Fibroblast of lung (primary cell): ENCODE measurements at regions not wholly inside any gene's neighbourhood (a gene's known extent, or its start where the extent isn't known, plus 50 kb on each side); places are given as distances from the start of the nearest gene placed in this dataset.

Experiments
- DNase-seq, 2 donors: peaks; one replicate each; pipeline versions ENCODE4 v3.0.0 to v3.0.0-alpha.2; 2010; ENCODE audit warnings: low read depth in 2 of 2
- H2AFZ ChIP-seq: 2 replicates; pipeline ENCODE4 v1.5.1; 2012; ENCODE audit warnings: low read length, control low read depth, inconsistent platforms
- H3K27ac ChIP-seq: 2 replicates; pipeline ENCODE4 v1.5.1; 2011; ENCODE audit warnings: low read length, control low read depth; ENCODE audit not compliant: insufficient read depth
- H3K27me3 ChIP-seq: 2 replicates; pipeline ENCODE4 v1.5.1; 2011; ENCODE audit warnings: mild to moderate bottlenecking, low read length; ENCODE audit not compliant: control insufficient read depth, insufficient read depth
- H3K36me3 ChIP-seq: 2 replicates; pipeline ENCODE4 v1.5.1; 2011; ENCODE audit warnings: low read length; ENCODE audit not compliant: control insufficient read depth, insufficient read depth
- H3K4me1 ChIP-seq: 2 replicates; pipeline ENCODE4 v1.5.1; 2011; ENCODE audit warnings: low read length; ENCODE audit not compliant: control insufficient read depth, insufficient read depth; ENCODE audit errors: extremely low read depth
- H3K4me2 ChIP-seq: 2 replicates; pipeline ENCODE4 v1.5.1; 2011; ENCODE audit warnings: low read length, control low read depth; ENCODE audit not compliant: insufficient read depth; ENCODE audit errors: extremely low read depth
- H3K4me3 ChIP-seq, 4 experiments: fragments of 200-600 bp in 1 of 4; sonication (generic) in 1 of 4; replicated peaks in 1 of 4; 2 replicates each; pipeline ENCODE4 v1.5.1; 2011 to 2016; ENCODE audit warnings: low read length in 4 of 4, low read depth in 3 of 4, mild to moderate bottlenecking in 3 of 4, control low read depth in 2 of 4, inconsistent platforms in 1 of 4, mixed read lengths in 1 of 4; ENCODE audit not compliant: insufficient read depth in 1 of 4; ENCODE audit errors: control extremely low read depth in 1 of 4
- H3K79me2 ChIP-seq: 2 replicates; pipeline ENCODE4 v1.5.1; 2012; ENCODE audit warnings: mild to moderate bottlenecking, low read length, inconsistent platforms; ENCODE audit not compliant: control insufficient read depth, insufficient read depth
- H3K9ac ChIP-seq: 2 replicates; pipeline ENCODE4 v1.5.1; 2011; ENCODE audit warnings: mild to moderate bottlenecking, low read length, control low read depth; ENCODE audit not compliant: insufficient read depth
- H3K9me3 ChIP-seq: 2 replicates; pipeline ENCODE4 v1.5.1; 2012; ENCODE audit warnings: low read depth, low read length; ENCODE audit not compliant: control insufficient read depth, insufficient read depth
- H4K20me1 ChIP-seq: 2 replicates; pipeline ENCODE4 v1.5.1; 2011; ENCODE audit warnings: low read length; ENCODE audit not compliant: control insufficient read depth, insufficient read depth; ENCODE audit errors: extremely low read depth
- CTCF ChIP-seq, 2 donors: IDR thresholded peaks in 1 of 2; conservative IDR thresholded peaks in 1 of 2; 1 replicate in 1 of 2; 2 replicates in 1 of 2; pipeline ENCODE4 v1.5.1; 2011 to 2012; ENCODE audit warnings: low read length in 2 of 2, control low read depth in 1 of 2, inconsistent platforms in 1 of 2, low read depth in 1 of 2, mild to moderate bottlenecking in 1 of 2
- EZH2 ChIP-seq: IDR thresholded peaks from 2 replicates; pipeline ENCODE4 v1.5.1; 2012; ENCODE audit warnings: low read length, control low read depth, mild to moderate bottlenecking; ENCODE audit errors: missing control alignments

- DNase-seq = no peak
- Histone ChIP-seq H4K20me1 (no peaks in the 10 kb centered on the region), H3K27ac (no peak overlapping the region), H3K27me3 (no peaks in the 10 kb centered on the region), H3K9me3 (no peaks in the 10 kb centered on the region), H3K4me3 (no peak overlapping the region), H3K36me3 (no peaks in the 10 kb centered on the region), H3K9ac (no peak overlapping the region), H3K4me2 (no peak overlapping the region), H3K4me1 (peaks cover 11% of the 10 kb centered on the region), H3K79me2 (no peaks in the 10 kb centered on the region), H2AFZ (no peak overlapping the region)
- TF ChIP-seq EZH2 (no peak), CTCF (conservative IDR thresholded peaks at IDR 0.05 in 1 of 2, IDR thresholded peaks at IDR 0.05 in 1 of 2; ENCODE audit: low read depth in 1 of 2, low read length in 2 of 2) (no peak)
Observed at GRCh38 chr15:38065721-38066345, 131.4 kb downstream of the TMCO5A start.

- no peak overlapping the region for H3K4me2 ChIP-seq
- H3K27me3 ChIP-seq = no peaks in the 10 kb centered on the region
- H4K20me1 ChIP-seq = no peaks in the 10 kb centered on the region
- no peaks in the 10 kb centered on the region for H3K79me2 ChIP-seq
- no peak overlapping the region for H2AFZ ChIP-seq
- no peak for DNase-seq
- peaks cover 11% of the 10 kb centered on the region for H3K4me1 ChIP-seq
- no peaks in the 10 kb centered on the region for H3K9me3 ChIP-seq
- H3K4me3 ChIP-seq = no peak overlapping the region
- no peak overlapping the region for H3K27ac ChIP-seq
- no peaks in the 10 kb centered on the region for H3K36me3 ChIP-seq
- TF ChIP-seq CTCF (conservative IDR thresholded peaks at IDR 0.05 in 1 of 2, IDR thresholded peaks at IDR 0.05 in 1 of 2; ENCODE audit: low read depth in 1 of 2, low read length in 2 of 2) (no peak), EZH2 (no peak)
- H3K9ac ChIP-seq = no peak overlapping the region
Observed at GRCh38 chr15:38066612-38067011, 132.2 kb downstream of the TMCO5A start.

DNA sequence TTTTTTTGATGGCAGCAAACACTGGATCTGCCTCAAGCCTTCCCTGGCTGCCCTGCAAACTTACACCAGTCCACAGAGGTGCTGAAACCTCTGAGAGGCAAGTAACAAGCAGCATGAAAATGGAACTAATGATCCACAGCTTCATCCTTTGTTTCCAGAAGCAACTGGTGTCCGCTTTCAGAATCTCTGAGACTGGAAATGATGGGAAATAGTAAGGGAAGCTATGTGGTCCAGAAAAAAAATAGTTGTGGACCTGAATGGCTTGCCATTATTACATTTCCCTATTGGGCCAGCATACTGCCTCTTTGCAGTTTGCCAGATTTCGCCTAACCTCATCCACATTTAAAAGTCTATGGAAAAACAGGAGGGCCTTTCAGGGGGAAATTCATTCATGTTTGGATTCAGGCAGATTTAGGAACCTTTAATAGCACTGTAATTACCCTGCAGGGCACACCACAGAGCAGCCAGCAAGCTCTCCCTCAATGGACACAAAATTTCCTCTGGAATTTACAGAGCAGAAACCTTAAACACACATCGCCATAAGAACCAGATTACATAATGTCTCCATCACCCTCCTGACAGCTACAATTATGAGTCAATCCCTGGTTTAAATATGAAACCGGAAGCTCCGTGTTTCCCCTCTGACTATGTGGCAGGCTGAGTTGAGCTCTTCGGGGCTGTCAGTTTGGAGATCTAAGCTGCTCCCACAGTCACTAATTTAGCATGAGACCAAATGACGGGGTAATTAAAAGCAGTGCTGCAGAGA lies 134.4 kb downstream of the TMCO5A start:
- Histone ChIP-seq H3K27me3 (no peaks in the 10 kb centered on the region), H3K9me3 (no peaks in the 10 kb centered on the region), H4K20me1 (no peaks in the 10 kb centered on the region), H3K79me2 (no peaks in the 10 kb centered on the region), H3K9ac (no peak overlapping the region), H2AFZ (no peak overlapping the region), H3K4me2 (peak overlapping the region; percentile 79), H3K4me1 (peaks cover 10% of the 10 kb centered on the region), H3K27ac (peak overlapping the region; percentile 88), H3K36me3 (no peaks in the 10 kb centered on the region), H3K4me3 (peak overlapping the region; percentile 5 to 60 (median 30))
- DNase-seq = peak; percentile 82 to 83
- TF ChIP-seq CTCF (conservative IDR thresholded peaks at IDR 0.05 in 1 of 2, IDR thresholded peaks at IDR 0.05 in 1 of 2; ENCODE audit: low read depth in 1 of 2, low read length in 2 of 2) (no peak), EZH2 (no peak)
